Endothelial cell of umbilical vein (primary cell): ENCODE measurements at regions not wholly inside any gene's neighbourhood (a gene's known extent, or its start where the extent isn't known, plus 50 kb on each side); places are given as distances from the start of the nearest gene placed in this dataset.

Experiments
- BruUV-seq: library from RNA; stranded (reverse); fragments of 400-500 nt; replicated peaks from 2 replicates; lab custom pipeline; 2021; lab: Mats Ljungman, UMichigan
- CTCF ChIA-PET: fragments of 300-600, 350-600 bp; sonication (Branson Sonifier 250); formaldehyde crosslinking; loops from one replicate; lab custom pipeline; 2021; ENCODE audit warnings: antibody characterized with exemption, inconsistent platforms; lab: Charles Lee
- POLR2A ChIA-PET: fragments of 300-600, 350-600 bp; sonication (Branson Sonifier 250); formaldehyde crosslinking; loops from one replicate; lab custom pipeline; 2021; ENCODE audit warnings: antibody characterized with exemption, inconsistent platforms; lab: Charles Lee
- DNase-seq: peaks from one replicate; pipeline ENCODE4 v3.0.0-alpha.2; 2011; ENCODE audit warnings: low read depth, low spot score
- FAIRE-seq: peaks from 2 replicates; lab custom pipeline; 2011; peaks lifted over from hg19 to GRCh38; lab: Jason Lieb, UNC
- H2AFZ ChIP-seq: 2 replicates; pipeline ENCODE4 v1.6.0; 2012; ENCODE audit warnings: low read depth, low read length, control low read depth, inconsistent platforms
- H3K27ac ChIP-seq: 2 replicates; pipeline ENCODE4 v1.5.1; 2011; ENCODE audit warnings: low read depth, mild to moderate bottlenecking, control low read depth, low read length, moderate library complexity; ENCODE audit not compliant: insufficient read depth
- H3K27me3 ChIP-seq, 2 experiments: 2 replicates each; pipeline versions ENCODE4 v1.6.0 to v1.6.1; 2011; ENCODE audit warnings: low read length in 2 of 2, mixed read lengths in 1 of 2; ENCODE audit not compliant: control insufficient read depth in 2 of 2, insufficient read depth in 2 of 2
- H3K36me3 ChIP-seq, 2 experiments: 2 replicates in 1 of 2; 3 replicates in 1 of 2; pipeline ENCODE4 v1.5.1; 2011; ENCODE audit warnings: low read length in 2 of 2, mild to moderate bottlenecking in 1 of 2, moderate library complexity in 1 of 2; ENCODE audit not compliant: control insufficient read depth in 2 of 2, insufficient read depth in 2 of 2; ENCODE audit errors: extremely low read depth in 1 of 2
- H3K4me1 ChIP-seq: 3 replicates; pipeline ENCODE4 v1.5.1; 2011; ENCODE audit warnings: mild to moderate bottlenecking, low read length; ENCODE audit not compliant: control insufficient read depth, insufficient read depth; ENCODE audit errors: extremely low read depth
- H3K4me2 ChIP-seq: 2 replicates; pipeline ENCODE4 v1.6.1; 2011; ENCODE audit warnings: low read length, control low read depth, mixed read lengths; ENCODE audit not compliant: insufficient read depth
- H3K4me3 ChIP-seq, 3 experiments: fragments of 200-600 bp in 1 of 3; sonication (generic), shearing (Covaris generic) in 1 of 3; replicated peaks in 1 of 3; 2 replicates each; pipeline ENCODE4 v1.5.1; 2011 to 2016; ENCODE audit warnings: control low read depth in 3 of 3, low read length in 3 of 3, mild to moderate bottlenecking in 2 of 3, inconsistent platforms in 1 of 3, low read depth in 1 of 3, moderate library complexity in 1 of 3; ENCODE audit not compliant: insufficient read depth in 1 of 3
- H3K79me2 ChIP-seq: 2 replicates; pipeline ENCODE4 v1.6.0; 2012; ENCODE audit warnings: low read length, inconsistent platforms; ENCODE audit not compliant: control insufficient read depth, insufficient read depth
- H3K9ac ChIP-seq: replicated peaks from 2 replicates; pipeline ENCODE3; 2011; ENCODE audit warnings: low read length, control low read depth; ENCODE audit not compliant: insufficient read depth; ENCODE audit errors: extremely low read depth
- H3K9me1 ChIP-seq: replicated peaks from 3 replicates; pipeline ENCODE4 v1.6.0; 2011; ENCODE audit warnings: mild to moderate bottlenecking, low read length; ENCODE audit not compliant: control insufficient read depth, insufficient read depth; ENCODE audit errors: extremely low read depth
- H3K9me3 ChIP-seq: replicated peaks from 2 replicates; pipeline ENCODE4 v1.5.1; 2012; ENCODE audit warnings: low read length, inconsistent platforms; ENCODE audit not compliant: control insufficient read depth, insufficient read depth
- H4K20me1 ChIP-seq: replicated peaks from 2 replicates; pipeline ENCODE3; 2011; ENCODE audit warnings: mild to moderate bottlenecking, low read length; ENCODE audit not compliant: control insufficient read depth, insufficient read depth; ENCODE audit errors: extremely low read depth
- CTCF ChIP-seq, 2 donors: IDR thresholded peaks; 1 replicate in 1 of 2; 2 replicates in 1 of 2; pipeline ENCODE4 v1.5.1; 2011; ENCODE audit warnings: low read length in 2 of 2, mild to moderate bottlenecking in 2 of 2, moderate library complexity in 2 of 2, control low read depth in 1 of 2, inconsistent platforms in 1 of 2, low read depth in 1 of 2; ENCODE audit not compliant: insufficient read depth in 1 of 2; ENCODE audit errors: extremely low read depth in 1 of 2
- EZH2 ChIP-seq: IDR thresholded peaks from 2 replicates; pipeline ENCODE4 v1.6.1; 2012; ENCODE audit warnings: borderline replicate concordance, low read depth, mild to moderate bottlenecking, moderate library complexity, low read length, inconsistent platforms; ENCODE audit not compliant: severe bottlenecking
- FOS ChIP-seq: IDR thresholded peaks from 2 replicates; pipeline ENCODE4 v1.6.1; 2011; ENCODE audit warnings: mild to moderate bottlenecking, low read length, moderate library complexity, borderline replicate concordance; ENCODE audit not compliant: insufficient read depth
- GATA2 ChIP-seq: IDR thresholded peaks from 2 replicates; pipeline ENCODE4 v1.7.0; 2011; ENCODE audit warnings: low read depth, mild to moderate bottlenecking, moderate library complexity, mixed read lengths, low read length; ENCODE audit not compliant: insufficient read length, insufficient read depth
- JUN ChIP-seq: IDR thresholded peaks from 2 replicates; pipeline ENCODE4 v1.6.1; 2011; ENCODE audit warnings: borderline replicate concordance, low read depth; ENCODE audit not compliant: insufficient read length, insufficient read depth
- MAX ChIP-seq: IDR thresholded peaks from 2 replicates; pipeline ENCODE4 v1.6.1; 2011; ENCODE audit not compliant: insufficient read depth, insufficient read length
- MYC ChIP-seq: IDR thresholded peaks from one replicate; pipeline ENCODE4 v1.6.1; 2011; ENCODE audit warnings: mild to moderate bottlenecking, low read depth, low read length
- POLR2A ChIP-seq: IDR thresholded peaks from 2 replicates; pipeline ENCODE4 v1.6.1; 2012; ENCODE audit warnings: low read depth, mild to moderate bottlenecking, control low read depth, low read length
- POLR2AphosphoS5 ChIP-seq: IDR thresholded peaks from 2 replicates; pipeline ENCODE4 v1.6.1; 2012; ENCODE audit warnings: low read depth, mild to moderate bottlenecking, control low read depth, low read length, moderate library complexity; ENCODE audit not compliant: insufficient read depth
- dilution Hi-C: fragments of 300-500 bp; cut with MboI; formaldehyde crosslinking; loops from one replicate; pipeline ENCODE4 v1.15.0; 2019; ENCODE audit warnings: low sequenced_read_pairs; ENCODE audit not compliant: extremely low pct_ligation_motif_present
- intact Hi-C: fragments of 100-400 bp; cut with micrococcal nuclease; formaldehyde crosslinking; loops from one replicate; pipeline ENCODE4 v1.10.0; 2022

GRCh38 chr5:82796643-82797416 lies 280.4 kb downstream of the TMEM167A start:
- intact Hi-C loops = loop anchor here (10.0 kb wide), 1 partner anchor 302 kb away; no protein-coding TSS in a partner anchor
- peaks cover 0 to 10% of the 10 kb centered on the region in 2 experiments for H3K27me3 ChIP-seq
- H3K4me3 ChIP-seq = no peak overlapping the region
- H2AFZ ChIP-seq = no peak overlapping the region
- no peaks in the 10 kb centered on the region for H3K9me1 ChIP-seq
- no peak for DNase-seq
- dilution Hi-C loops = no loop called here
- TF ChIP-seq JUN = no peak
- no peak for TF ChIP-seq POLR2A
- no peak for TF ChIP-seq GATA2
- no peak for TF ChIP-seq CTCF (IDR thresholded peaks at IDR 0.05; ENCODE audit: extremely low read depth in 1 of 2, insufficient read depth in 1 of 2, low read depth in 1 of 2, low read length in 2 of 2)
- TF ChIP-seq POLR2AphosphoS5 = no peak
- no peak for TF ChIP-seq MAX
- TF ChIP-seq EZH2 = no peak
- TF ChIP-seq FOS = no peak
- TF ChIP-seq MYC = no peak
- no peaks in the 10 kb centered on the region for H3K4me1 ChIP-seq
- no peaks in the 10 kb centered on the region for H3K36me3 ChIP-seq
- POLR2A ChIA-PET = no interaction called here
- FAIRE-seq = no peak
- no peak overlapping the region for H3K4me2 ChIP-seq
- H3K9me3 ChIP-seq = no peaks in the 10 kb centered on the region
- no peaks in the 10 kb centered on the region for H4K20me1 ChIP-seq
- H3K9ac ChIP-seq = no peak overlapping the region
- CTCF ChIA-PET = interaction anchor here (1.2 to 5.1 kb wide), 6 partner anchors 155 to 677 kb away, joined by 3 to 29 read pairs (median 4); no protein-coding TSS in a partner anchor
- no peaks in the 10 kb centered on the region for H3K79me2 ChIP-seq
- BruUV-seq = no TSS peak
- H3K27ac ChIP-seq = no peak overlapping the region
